GM12801 (cell line): ENCODE measurements at regions not wholly inside any gene's neighbourhood (a gene's known extent, or its start where the extent isn't known, plus 50 kb on each side); places are given as distances from the start of the nearest gene placed in this dataset.

Experiments
- TF ChIP-seq, protein P1 (sequence below): IDR thresholded peaks from one replicate; pipeline ENCODE4 v1.5.1; 2011; ENCODE audit warnings: control low read depth; ENCODE audit not compliant: insufficient read length; ENCODE audit errors: extremely low read depth

DNA sequence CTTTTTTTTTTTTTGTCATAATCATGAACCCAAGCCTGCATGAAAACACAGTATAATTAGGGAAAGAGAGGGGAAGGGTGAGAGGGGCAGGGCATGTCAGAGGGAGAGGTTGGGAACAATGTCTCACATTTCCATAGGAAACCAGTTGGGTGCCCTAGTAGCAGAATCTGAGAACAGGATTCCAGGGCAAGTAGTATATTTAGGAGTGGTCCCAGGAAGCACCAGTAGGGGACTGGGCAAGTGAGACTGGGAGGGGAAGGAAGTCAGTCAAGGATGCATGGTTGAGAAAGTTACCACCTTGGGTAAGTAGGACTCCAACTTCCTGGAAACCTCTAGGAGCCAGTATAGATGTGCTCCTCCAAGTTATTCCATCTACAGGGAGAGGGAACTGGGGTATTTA is 88.6 kb upstream of the MAFB start:
- TF ChIP-seq, protein P1, sequence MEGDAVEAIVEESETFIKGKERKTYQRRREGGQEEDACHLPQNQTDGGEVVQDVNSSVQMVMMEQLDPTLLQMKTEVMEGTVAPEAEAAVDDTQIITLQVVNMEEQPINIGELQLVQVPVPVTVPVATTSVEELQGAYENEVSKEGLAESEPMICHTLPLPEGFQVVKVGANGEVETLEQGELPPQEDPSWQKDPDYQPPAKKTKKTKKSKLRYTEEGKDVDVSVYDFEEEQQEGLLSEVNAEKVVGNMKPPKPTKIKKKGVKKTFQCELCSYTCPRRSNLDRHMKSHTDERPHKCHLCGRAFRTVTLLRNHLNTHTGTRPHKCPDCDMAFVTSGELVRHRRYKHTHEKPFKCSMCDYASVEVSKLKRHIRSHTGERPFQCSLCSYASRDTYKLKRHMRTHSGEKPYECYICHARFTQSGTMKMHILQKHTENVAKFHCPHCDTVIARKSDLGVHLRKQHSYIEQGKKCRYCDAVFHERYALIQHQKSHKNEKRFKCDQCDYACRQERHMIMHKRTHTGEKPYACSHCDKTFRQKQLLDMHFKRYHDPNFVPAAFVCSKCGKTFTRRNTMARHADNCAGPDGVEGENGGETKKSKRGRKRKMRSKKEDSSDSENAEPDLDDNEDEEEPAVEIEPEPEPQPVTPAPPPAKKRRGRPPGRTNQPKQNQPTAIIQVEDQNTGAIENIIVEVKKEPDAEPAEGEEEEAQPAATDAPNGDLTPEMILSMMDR, result no peak

- TF ChIP-seq, protein P1, result no peak
Observed at GRCh38 chr20:40778894-40779496, 90.0 kb upstream of the MAFB start.

GRCh38 chr20:40781327-40782042 is 92.4 kb upstream of the MAFB start:
- TF ChIP-seq, protein P1, result no peak

- TF ChIP-seq, protein P1, result no peak
Observed at GRCh38 chr20:40782043-40782368, 93.0 kb upstream of the MAFB start.

GRCh38 chr20:40785346-40785745 is 96.3 kb upstream of the MAFB start:
- TF ChIP-seq, protein P1, result no peak

DNA sequence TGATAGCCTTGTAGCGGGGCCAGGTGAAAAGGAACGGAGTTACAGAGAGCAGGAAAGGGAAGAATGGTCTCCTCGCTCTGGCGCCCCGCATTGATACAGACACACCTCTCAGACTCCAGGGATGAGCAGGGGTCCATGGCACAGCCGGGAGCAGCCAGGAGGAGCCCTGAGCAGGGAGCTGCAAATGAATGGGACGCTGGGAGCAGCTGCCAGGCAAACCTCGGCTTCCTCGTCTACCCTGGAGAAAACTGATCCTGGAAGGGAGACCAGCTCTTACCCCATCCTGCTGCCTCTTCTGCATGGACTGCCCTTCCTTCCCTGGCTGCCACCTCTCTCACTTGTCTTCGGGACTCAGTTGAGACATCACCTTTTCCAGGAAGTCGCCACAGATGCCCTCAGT is 97.3 kb upstream of the MAFB start:
- TF ChIP-seq, protein P1, result no peak

- TF ChIP-seq, protein P1, result no peak
Observed at GRCh38 chr20:40787941-40788340, 98.9 kb upstream of the MAFB start.
